Tibial nerve (tissue), 4 donors: ENCODE measurements at regions not wholly inside any gene's neighbourhood (a gene's known extent, or its start where the extent isn't known, plus 50 kb on each side); places are given as distances from the start of the nearest gene placed in this dataset.

Source experiments
- CTCF ChIP-seq, 5 experiments: fragments of 200-600 bp in 3 of 5; fragments of 450-650 bp in 2 of 5; sonication (generic) in 3 of 5; IDR thresholded peaks; one replicate each; pipeline ENCODE4 v1.5.1; 2016 to 2019; ENCODE audit warnings: antibody characterized with exemption in 5 of 5, mild to moderate bottlenecking in 3 of 5, moderate library complexity in 2 of 5
- EP300 ChIP-seq, 2 donors: sonication (generic); formaldehyde crosslinking; IDR thresholded peaks; one replicate each; pipeline ENCODE4 v1.6.1; 2017; ENCODE audit warnings: antibody characterized with exemption in 2 of 2, mild to moderate bottlenecking in 1 of 2
- POLR2A ChIP-seq, 2 donors: fragments of 450-650 bp; IDR thresholded peaks; one replicate each; pipeline ENCODE4 v1.6.1; 2017; ENCODE audit warnings: antibody characterized with exemption in 2 of 2, mild to moderate bottlenecking in 2 of 2, moderate library complexity in 2 of 2

GRCh38 chr5:38148021-38148625 lies 110.2 kb upstream of the EGFLAM start:
- TF ChIP-seq CTCF (IDR thresholded peaks at IDR 0.05) (no peak), EP300 (IDR thresholded peaks at IDR 0.05) (no peak), POLR2A (IDR thresholded peaks at IDR 0.05) (no peak)
